RKO (cell line): ENCODE measurements at regions not wholly inside any gene's neighbourhood (a gene's known extent, or its start where the extent isn't known, plus 50 kb on each side); places are given as distances from the start of the nearest gene placed in this dataset.
A peak's percentile ranks its signal among the peaks of the same experiment; 100 is the strongest.
"Not testable (repeated sequence)": the region's sequence is repeated elsewhere in the genome, so short reads cannot be mapped to it uniquely, and the experiment has no call there.

Experiments
- DNase-seq: peaks from one replicate; pipeline ENCODE4 v3.0.0-alpha.2; 2016; ENCODE audit warnings: low spot score

GRCh38 chr12:67082221-67082620, 186.9 kb upstream of the CAND1 start:
- no peak for DNase-seq

- no peak for DNase-seq
Observed at GRCh38 chr12:67085699-67086098, 183.5 kb upstream of the CAND1 start.

GRCh38 chr12:67086116-67086515, 183.0 kb upstream of the CAND1 start:
- DNase-seq: no peak

- no peak for DNase-seq
Observed at GRCh38 chr12:67088401-67089118, 180.6 kb upstream of the CAND1 start.

GRCh38 chr12:67091204-67091603, 178.0 kb upstream of the CAND1 start:
- DNase-seq: no peak

GRCh38 chr12:67091678-67092077, 177.5 kb upstream of the CAND1 start:
- no peak for DNase-seq

GRCh38 chr12:67092934-67093333, 176.2 kb upstream of the CAND1 start:
- DNase-seq: not testable (repeated sequence)

GRCh38 chr12:67096533-67097318, 172.4 kb upstream of the CAND1 start:
- DNase-seq: peak; percentile 62

GRCh38 chr12:67099858-67100257, 169.3 kb upstream of the CAND1 start:
- DNase-seq: no peak

- DNase-seq: no peak
Observed at GRCh38 chr12:67103521-67103920, 165.6 kb upstream of the CAND1 start.

- no peak for DNase-seq
Observed at GRCh38 chr12:67107235-67107634, 161.9 kb upstream of the CAND1 start.

- DNase-seq: no peak
Observed at GRCh38 chr12:67107751-67108269, 161.3 kb upstream of the CAND1 start.

- DNase-seq: not testable (repeated sequence)
Observed at GRCh38 chr12:67110345-67110744, 158.8 kb upstream of the CAND1 start.

GRCh38 chr12:67111182-67111581, 158.0 kb upstream of the CAND1 start:
- DNase-seq: no peak

GRCh38 chr12:67112586-67112985, 156.6 kb upstream of the CAND1 start:
- no peak for DNase-seq

GRCh38 chr12:67116134-67116533, 153.0 kb upstream of the CAND1 start:
- no peak for DNase-seq

GRCh38 chr12:67122584-67122983, 146.6 kb upstream of the CAND1 start:
- DNase-seq: no peak

- DNase-seq: peak; percentile 11
Observed at GRCh38 chr12:67137256-67137655, 131.9 kb upstream of the CAND1 start.

GRCh38 chr12:67141296-67142018, 127.7 kb upstream of the CAND1 start:
- DNase-seq: no peak

GRCh38 chr12:67145692-67146091, 123.5 kb upstream of the CAND1 start:
- no peak for DNase-seq

GRCh38 chr12:67147030-67147429, 122.1 kb upstream of the CAND1 start:
- DNase-seq: no peak

GRCh38 chr12:67147447-67147846, 121.7 kb upstream of the CAND1 start:
- DNase-seq: no peak

- DNase-seq: no peak
Observed at GRCh38 chr12:67148265-67148664, 120.9 kb upstream of the CAND1 start.
